GM12878 (cell line): ENCODE measurements at regions not wholly inside any gene's neighbourhood (a gene's known extent, or its start where the extent isn't known, plus 50 kb on each side); places are given as distances from the start of the nearest gene placed in this dataset.

ENCODE experiments used
- ATAC-seq: fragments of 200-7000 bp; cut with Tn5 transposase; 3 replicates; pipeline ENCODE4 v1.9.1; 2020; ENCODE audit warnings: mild to moderate bottlenecking, moderate library complexity
- BruUV-seq: library from RNA; stranded (reverse); fragments of 400-500 nt; replicated peaks from 2 replicates; lab custom pipeline; 2021; lab: Mats Ljungman, UMichigan
- CTCF ChIA-PET: fragments of 300-600 bp; sonication (Branson Sonifier 250); formaldehyde crosslinking; extraction: SDS; loops from one replicate; lab custom pipeline; 2021; ENCODE audit warnings: inconsistent platforms; lab: Yijun Ruan, JAX
- POLR2A ChIA-PET: fragments of 350-600 bp; formaldehyde crosslinking; extraction: SDS; loops from one replicate; lab custom pipeline; 2021; ENCODE audit warnings: inconsistent platforms; lab: Charles Lee
- RAD21 ChIA-PET: fragments of 300-600 bp; sonication (Branson Sonifier 250); formaldehyde crosslinking; loops from one replicate; lab custom pipeline; 2023; ENCODE audit warnings: antibody characterized with exemption; ENCODE audit not compliant: unreplicated experiment; lab: Charles Lee
- SMC1A ChIA-PET: fragments of 300-600 bp; sonication (Branson Sonifier 250); formaldehyde crosslinking; loops from one replicate; lab custom pipeline; 2023; ENCODE audit not compliant: unreplicated experiment, uncharacterized antibody; lab: Charles Lee
- DNase-seq: peaks from one replicate; pipeline ENCODE4 v3.0.0-alpha.2; 2011; ENCODE audit warnings: low read depth, low spot score
- FAIRE-seq: peaks from 3 replicates; lab custom pipeline; 2011; peaks lifted over from hg19 to GRCh38; lab: Jason Lieb, UNC
- H2AFZ ChIP-seq: 2 replicates; pipeline ENCODE4 v1.6.0; 2011; ENCODE audit warnings: low read depth, low read length, control low read depth; ENCODE audit not compliant: control insufficient read depth
- H3K27ac ChIP-seq: 2 replicates; pipeline ENCODE4 v1.5.1; 2011; ENCODE audit warnings: control low read depth; ENCODE audit not compliant: control insufficient read depth, insufficient read depth
- H3K27me3 ChIP-seq, 2 experiments: replicated peaks in 1 of 2; 2 replicates each; pipeline versions ENCODE4 v1.6.0 to v1.6.1; 2011; ENCODE audit warnings: low read length in 1 of 2; ENCODE audit not compliant: control insufficient read depth in 2 of 2, insufficient read depth in 2 of 2
- H3K36me3 ChIP-seq, 2 experiments: 2 replicates each; pipeline ENCODE4 v1.5.1; 2011; ENCODE audit warnings: low read length in 1 of 2; ENCODE audit not compliant: control insufficient read depth in 2 of 2, insufficient read depth in 2 of 2
- H3K4me1 ChIP-seq: 2 replicates; pipeline ENCODE4 v1.6.1; 2011; ENCODE audit warnings: mild to moderate bottlenecking, low read length, moderate library complexity, mixed read lengths; ENCODE audit not compliant: control insufficient read depth, insufficient read depth
- H3K4me2 ChIP-seq: 2 replicates; pipeline ENCODE4 v1.6.0; 2011; ENCODE audit warnings: control low read depth; ENCODE audit not compliant: control insufficient read depth, insufficient read depth
- H3K4me3 ChIP-seq: fragments of 200-600 bp; sonication (generic); 2 replicates; pipeline ENCODE4 v1.5.1; 2016
- H3K79me2 ChIP-seq: 2 replicates; pipeline ENCODE4 v1.6.0; 2011; ENCODE audit warnings: low read length; ENCODE audit not compliant: control insufficient read depth, insufficient read depth
- H3K9ac ChIP-seq: 2 replicates; pipeline ENCODE4 v1.8.0; 2011; ENCODE audit warnings: low read length, control low read depth, mixed read lengths; ENCODE audit not compliant: control insufficient read depth, insufficient read depth
- H3K9me3 ChIP-seq: replicated peaks from 3 replicates; pipeline ENCODE4 v1.5.1; 2011; ENCODE audit warnings: mild to moderate bottlenecking, low read length; ENCODE audit not compliant: control insufficient read depth, insufficient read depth
- H4K20me1 ChIP-seq: 2 replicates; pipeline ENCODE4 v1.6.0; 2011; ENCODE audit not compliant: control insufficient read depth, insufficient read depth
- CREM ChIP-seq: IDR thresholded peaks from 2 replicates; pipeline ENCODE4 v1.6.1; 2014; ENCODE audit warnings: antibody characterized with exemption, low read depth
- HCFC1 ChIP-seq: fragments of 150-350 bp; IDR thresholded peaks from 2 replicates; pipeline ENCODE4 v1.6.1; 2014; ENCODE audit warnings: low read length
- IKZF1 ChIP-seq: fragments of 450-650 bp; conservative IDR thresholded peaks from 2 replicates; pipeline ENCODE4 v1.6.1; 2017; ENCODE audit warnings: antibody characterized with exemption, mild to moderate bottlenecking
- JUNB ChIP-seq: IDR thresholded peaks from 2 replicates; pipeline ENCODE4 v1.6.1; 2016; ENCODE audit warnings: antibody characterized with exemption, mild to moderate bottlenecking
- LARP7 ChIP-seq: fragments of 450-650 bp; IDR thresholded peaks from 2 replicates; pipeline ENCODE4 v1.6.1; 2017; ENCODE audit warnings: mild to moderate bottlenecking
- MTA2 ChIP-seq: fragments of 450-650 bp; IDR thresholded peaks from 2 replicates; pipeline ENCODE4 v1.6.1; 2016; ENCODE audit warnings: low read depth, mild to moderate bottlenecking, moderate library complexity
- MYB ChIP-seq: fragments of 150-350 bp; IDR thresholded peaks from 2 replicates; pipeline ENCODE4 v1.6.1; 2014; ENCODE audit warnings: mild to moderate bottlenecking, low read depth, low read length, borderline replicate concordance
- NR2C1 ChIP-seq: fragments of 450-650 bp; IDR thresholded peaks from 2 replicates; pipeline ENCODE4 v1.6.1; 2017; ENCODE audit warnings: antibody characterized with exemption, mild to moderate bottlenecking, moderate library complexity
- RAD51 ChIP-seq: fragments of 450-650 bp; IDR thresholded peaks from 2 replicates; pipeline ENCODE4 v1.6.1; 2016; ENCODE audit warnings: moderate library complexity, mild to moderate bottlenecking, inconsistent platforms
- SMARCA5 ChIP-seq: fragments of 450-650 bp; IDR thresholded peaks from 2 replicates; pipeline ENCODE4 v1.6.1; 2017; ENCODE audit warnings: mild to moderate bottlenecking
- SRF ChIP-seq, 2 experiments: IDR thresholded peaks; 2 replicates each; pipeline ENCODE4 v1.6.1; 2011; ENCODE audit warnings: low read depth in 2 of 2, low read length in 2 of 2, mild to moderate bottlenecking in 1 of 2, moderate library complexity in 1 of 2
- YY1 ChIP-seq: IDR thresholded peaks from 2 replicates; pipeline ENCODE4 v1.6.1; 2011; ENCODE audit warnings: low read depth, mild to moderate bottlenecking, low read length
- ZNF217 ChIP-seq: fragments of 450-650 bp; IDR thresholded peaks from 2 replicates; pipeline ENCODE4 v1.6.1; 2017; ENCODE audit warnings: antibody characterized with exemption, mild to moderate bottlenecking
- WGBS: methylation state at CpG from one replicate; pipeline ENCODE4 v1.1.6; 2016; ENCODE audit warnings: low lambda C conversion rate; ENCODE audit not compliant: insufficient replicate concordance, insufficient coverage; ENCODE audit errors: missing lambda C conversion rate; 5-methylcytosine and 5-hydroxymethylcytosine counted together
- in situ Hi-C: fragments of 300-500 bp; cut with MboI; formaldehyde crosslinking; loops from 9 replicates; pipeline ENCODE4 v1.14.3; 2018; ENCODE audit warnings: mixed read lengths
- intact Hi-C: fragments of 100-400 bp; cut with micrococcal nuclease; formaldehyde crosslinking; loops from one replicate; pipeline ENCODE4 v1.14.2; 2022; ENCODE audit not compliant: unreplicated experiment
- TF ChIP-seq, protein P1 (sequence below): IDR thresholded peaks from 2 replicates; pipeline ENCODE4 v1.6.1; 2012; ENCODE audit warnings: low read length, inconsistent platforms
- TF ChIP-seq, protein P2 (sequence below): fragments of 150-350 bp; IDR thresholded peaks from 2 replicates; pipeline ENCODE4 v1.6.1; 2016; ENCODE audit warnings: low read depth, low read length
- TF ChIP-seq, protein P3 (sequence below): fragments of 450-650 bp; formaldehyde crosslinking; IDR thresholded peaks from 2 replicates; pipeline ENCODE4 v1.4.0; 2022; ENCODE audit warnings: mild to moderate bottlenecking, moderate library complexity

- SMC1A ChIA-PET: interaction anchor here (0.7 to 1.1 kb wide), 2 partner anchors 17 to 219 kb away, joined by 3 read pairs; no protein-coding TSS in a partner anchor
- no peaks in the 10 kb centered on the region for H3K36me3 ChIP-seq
- intact Hi-C loops: loop anchor here (5.0 to 10.0 kb wide), 2 partner anchors 238 to 1065 kb away; no protein-coding TSS in a partner anchor
- CTCF ChIA-PET: interaction anchor here (1.0 kb wide), 1 partner anchor 12 kb away, joined by 4 read pairs; no protein-coding TSS in a partner anchor
- H3K4me1 ChIP-seq: no peaks in the 10 kb centered on the region
- no peaks in the 10 kb centered on the region for H3K9me3 ChIP-seq
- no peaks in the 10 kb centered on the region for H3K27me3 ChIP-seq
- ATAC-seq (no peak), FAIRE-seq (no peak), DNase-seq (no peak)
- H3K79me2 ChIP-seq: no peaks in the 10 kb centered on the region
- RAD21 ChIA-PET: no interaction called here
- H3K27ac ChIP-seq: no peak overlapping the region
- 0% methylated on average over 6 of the region's 7 CpGs for WGBS
- H3K9ac ChIP-seq: no peak overlapping the region
- POLR2A ChIA-PET: no interaction called here
- no peak overlapping the region for H2AFZ ChIP-seq
- no peaks in the 10 kb centered on the region for H4K20me1 ChIP-seq
- no peak overlapping the region for H3K4me2 ChIP-seq
- H3K4me3 ChIP-seq: no peak overlapping the region
- no TSS peak for BruUV-seq
- in situ Hi-C loops: loop anchor here (10.0 kb wide), 1 partner anchor 55 kb away; the partner anchor contains the start of gene OR5D13
- TF ChIP-seq MYB (no peak), SRF (IDR thresholded peaks at IDR 0.05; ENCODE audit: low read depth in 2 of 2, low read length in 2 of 2) (no peak), RAD51 (no peak), YY1 (no peak), IKZF1 (no peak), CREM (no peak), ZNF217 (no peak), MTA2 (no peak), JUNB (no peak), SMARCA5 (no peak), NR2C1 (no peak), LARP7 (no peak), HCFC1 (no peak)
- TF ChIP-seq, protein P1, sequence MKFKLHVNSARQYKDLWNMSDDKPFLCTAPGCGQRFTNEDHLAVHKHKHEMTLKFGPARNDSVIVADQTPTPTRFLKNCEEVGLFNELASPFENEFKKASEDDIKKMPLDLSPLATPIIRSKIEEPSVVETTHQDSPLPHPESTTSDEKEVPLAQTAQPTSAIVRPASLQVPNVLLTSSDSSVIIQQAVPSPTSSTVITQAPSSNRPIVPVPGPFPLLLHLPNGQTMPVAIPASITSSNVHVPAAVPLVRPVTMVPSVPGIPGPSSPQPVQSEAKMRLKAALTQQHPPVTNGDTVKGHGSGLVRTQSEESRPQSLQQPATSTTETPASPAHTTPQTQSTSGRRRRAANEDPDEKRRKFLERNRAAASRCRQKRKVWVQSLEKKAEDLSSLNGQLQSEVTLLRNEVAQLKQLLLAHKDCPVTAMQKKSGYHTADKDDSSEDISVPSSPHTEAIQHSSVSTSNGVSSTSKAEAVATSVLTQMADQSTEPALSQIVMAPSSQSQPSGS: no peak
- TF ChIP-seq, protein P2, sequence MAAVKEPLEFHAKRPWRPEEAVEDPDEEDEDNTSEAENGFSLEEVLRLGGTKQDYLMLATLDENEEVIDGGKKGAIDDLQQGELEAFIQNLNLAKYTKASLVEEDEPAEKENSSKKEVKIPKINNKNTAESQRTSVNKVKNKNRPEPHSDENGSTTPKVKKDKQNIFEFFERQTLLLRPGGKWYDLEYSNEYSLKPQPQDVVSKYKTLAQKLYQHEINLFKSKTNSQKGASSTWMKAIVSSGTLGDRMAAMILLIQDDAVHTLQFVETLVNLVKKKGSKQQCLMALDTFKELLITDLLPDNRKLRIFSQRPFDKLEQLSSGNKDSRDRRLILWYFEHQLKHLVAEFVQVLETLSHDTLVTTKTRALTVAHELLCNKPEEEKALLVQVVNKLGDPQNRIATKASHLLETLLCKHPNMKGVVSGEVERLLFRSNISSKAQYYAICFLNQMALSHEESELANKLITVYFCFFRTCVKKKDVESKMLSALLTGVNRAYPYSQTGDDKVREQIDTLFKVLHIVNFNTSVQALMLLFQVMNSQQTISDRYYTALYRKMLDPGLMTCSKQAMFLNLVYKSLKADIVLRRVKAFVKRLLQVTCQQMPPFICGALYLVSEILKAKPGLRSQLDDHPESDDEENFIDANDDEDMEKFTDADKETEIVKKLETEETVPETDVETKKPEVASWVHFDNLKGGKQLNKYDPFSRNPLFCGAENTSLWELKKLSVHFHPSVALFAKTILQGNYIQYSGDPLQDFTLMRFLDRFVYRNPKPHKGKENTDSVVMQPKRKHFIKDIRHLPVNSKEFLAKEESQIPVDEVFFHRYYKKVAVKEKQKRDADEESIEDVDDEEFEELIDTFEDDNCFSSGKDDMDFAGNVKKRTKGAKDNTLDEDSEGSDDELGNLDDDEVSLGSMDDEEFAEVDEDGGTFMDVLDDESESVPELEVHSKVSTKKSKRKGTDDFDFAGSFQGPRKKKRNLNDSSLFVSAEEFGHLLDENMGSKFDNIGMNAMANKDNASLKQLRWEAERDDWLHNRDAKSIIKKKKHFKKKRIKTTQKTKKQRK: no peak
- TF ChIP-seq, protein P3, sequence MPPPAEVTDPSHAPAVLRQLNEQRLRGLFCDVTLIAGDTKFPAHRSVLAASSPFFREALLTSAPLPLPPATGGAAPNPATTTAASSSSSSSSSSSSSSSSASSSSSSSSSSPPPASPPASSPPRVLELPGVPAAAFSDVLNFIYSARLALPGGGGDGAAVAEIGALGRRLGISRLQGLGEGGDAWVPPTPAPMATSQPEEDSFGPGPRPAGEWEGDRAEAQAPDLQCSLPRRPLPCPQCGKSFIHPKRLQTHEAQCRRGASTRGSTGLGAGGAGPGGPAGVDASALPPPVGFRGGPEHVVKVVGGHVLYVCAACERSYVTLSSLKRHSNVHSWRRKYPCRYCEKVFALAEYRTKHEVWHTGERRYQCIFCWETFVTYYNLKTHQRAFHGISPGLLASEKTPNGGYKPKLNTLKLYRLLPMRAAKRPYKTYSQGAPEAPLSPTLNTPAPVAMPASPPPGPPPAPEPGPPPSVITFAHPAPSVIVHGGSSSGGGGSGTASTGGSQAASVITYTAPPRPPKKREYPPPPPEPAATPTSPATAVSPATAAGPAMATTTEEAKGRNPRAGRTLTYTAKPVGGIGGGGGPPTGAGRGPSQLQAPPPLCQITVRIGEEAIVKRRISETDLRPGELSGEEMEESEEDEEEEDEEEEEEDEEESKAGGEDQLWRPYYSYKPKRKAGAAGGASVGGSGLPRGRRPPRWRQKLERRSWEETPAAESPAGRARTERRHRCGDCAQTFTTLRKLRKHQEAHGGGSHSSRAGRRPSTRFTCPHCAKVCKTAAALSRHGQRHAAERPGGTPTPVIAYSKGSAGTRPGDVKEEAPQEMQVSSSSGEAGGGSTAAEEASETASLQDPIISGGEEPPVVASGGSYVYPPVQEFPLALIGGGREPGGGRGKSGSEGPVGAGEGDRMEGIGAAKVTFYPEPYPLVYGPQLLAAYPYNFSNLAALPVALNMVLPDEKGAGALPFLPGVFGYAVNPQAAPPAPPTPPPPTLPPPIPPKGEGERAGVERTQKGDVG: no peak
Observed at GRCh38 chr11:55719608-55720160, 53.6 kb upstream of the OR5D13 start.
